CD4-positive, alpha-beta T cell (primary cell): ENCODE measurements at regions not wholly inside any gene's neighbourhood (a gene's known extent, or its start where the extent isn't known, plus 50 kb on each side); places are given as distances from the start of the nearest gene placed in this dataset.

ENCODE experiments used
- ATAC-seq: fragments of 200-7000 bp; cut with Tn5 transposase; one replicate; pipeline ENCODE4 v1.10.0; 2022; ENCODE audit warnings: mild to moderate bottlenecking; ENCODE audit not compliant: poor library complexity
- CTCF ChIA-PET: fragments of 350-600 bp; sonication (Branson Sonifier 250); formaldehyde crosslinking; loops from one replicate; lab custom pipeline; 2021; ENCODE audit warnings: antibody characterized with exemption, inconsistent platforms; lab: Charles Lee
- POLR2A ChIA-PET: fragments of 350-600 bp; sonication (Branson Sonifier 250); formaldehyde crosslinking; loops from one replicate; lab custom pipeline; 2021; ENCODE audit warnings: antibody characterized with exemption, inconsistent platforms; lab: Charles Lee
- DNase-seq, 14 experiments: peaks; one replicate each; pipeline ENCODE4 v3.0.0-alpha.2; 2013 to 2020; ENCODE audit warnings: mixed read lengths in 2 of 14
- H3K27ac ChIP-seq, 2 donors: one replicate each; pipeline versions ENCODE4 v1.5.1 to v1.7.0; 2013; ENCODE audit warnings: low read length in 2 of 2, low read depth in 1 of 2, mild to moderate bottlenecking in 1 of 2
- H3K27me3 ChIP-seq, 2 experiments: 1 replicate in 1 of 2; 2 replicates in 1 of 2; pipeline versions ENCODE4 v1.6.1 to v1.7.0; 2013; ENCODE audit warnings: low read length in 2 of 2, control low read depth in 1 of 2, mild to moderate bottlenecking in 1 of 2, moderate library complexity in 1 of 2; ENCODE audit not compliant: insufficient read depth in 2 of 2, control insufficient read depth in 1 of 2
- H3K36me3 ChIP-seq: one replicate; pipeline ENCODE4 v1.6.1; 2013; ENCODE audit warnings: low read length, control low read depth; ENCODE audit not compliant: insufficient read depth
- H3K4me1 ChIP-seq: one replicate; pipeline ENCODE4 v1.6.1; 2013; ENCODE audit warnings: low read length, control low read depth; ENCODE audit not compliant: insufficient read depth
- H3K4me3 ChIP-seq: one replicate; pipeline ENCODE4 v1.5.1; 2013; ENCODE audit warnings: mild to moderate bottlenecking, low read length, moderate library complexity
- H3K9me3 ChIP-seq, 2 experiments: 1 replicate in 1 of 2; 2 replicates in 1 of 2; pipeline versions ENCODE4 v1.6.1 to v1.7.0; 2013; ENCODE audit warnings: low read length in 2 of 2, mild to moderate bottlenecking in 2 of 2, control low read depth in 1 of 2, moderate library complexity in 1 of 2; ENCODE audit not compliant: control insufficient read depth in 1 of 2, insufficient read depth in 1 of 2
- H3K27ac Mint-ChIP-seq: one replicate; pipeline ENCODE4 v1.8.0; 2020; ENCODE audit warnings: mixed read lengths
- H3K27me3 Mint-ChIP-seq: one replicate; pipeline ENCODE4 v1.8.0; 2021; ENCODE audit warnings: mixed read lengths
- H3K36me3 Mint-ChIP-seq: one replicate; pipeline ENCODE4 v1.8.0; 2021; ENCODE audit warnings: low read depth, mixed read lengths
- H3K4me1 Mint-ChIP-seq: one replicate; pipeline ENCODE4 v1.8.0; 2021; ENCODE audit warnings: low read depth, mixed read lengths
- H3K4me3 Mint-ChIP-seq: one replicate; pipeline ENCODE4 v1.8.0; 2020; ENCODE audit warnings: mild to moderate bottlenecking, mixed read lengths
- H3K9me3 Mint-ChIP-seq: one replicate; pipeline ENCODE4 v1.8.0; 2020; ENCODE audit warnings: mixed read lengths
- CTCF ChIP-seq: fragments of 200-600 bp; IDR thresholded peaks from one replicate; pipeline ENCODE4 v1.8.0; 2022; ENCODE audit warnings: antibody characterized with exemption, mild to moderate bottlenecking
- intact Hi-C, 2 experiments: fragments of 100-400 bp; cut with DNase I in 1 of 2; cut with micrococcal nuclease in 1 of 2; formaldehyde crosslinking; loops; one replicate each; pipeline versions ENCODE4 v1.15.1 to v1.9.0; 2023 to 2025; cut with DNase I, micrococcal nuclease

DNA sequence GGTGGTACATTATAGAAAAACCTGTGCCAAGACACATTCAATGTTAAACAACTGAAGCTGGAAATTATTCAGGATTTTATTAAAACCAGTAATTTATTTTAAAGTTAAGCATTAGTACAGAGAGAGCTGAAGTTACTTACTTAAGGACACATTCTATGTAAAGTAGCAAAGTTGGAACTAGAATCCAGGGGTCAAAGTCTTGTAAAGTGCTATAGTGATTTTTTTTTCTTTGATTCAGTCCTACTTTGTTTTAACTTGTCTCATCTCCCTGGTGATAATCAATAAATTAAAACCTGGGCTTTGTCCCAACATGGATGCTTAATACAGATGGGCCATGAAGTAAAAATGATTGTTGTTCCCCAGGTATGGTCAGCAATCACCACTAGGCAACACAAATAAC, 1271.8 kb upstream of the CHAC2 start:
- no peaks in the 10 kb centered on the region for H3K36me3 Mint-ChIP-seq
- Histone ChIP-seq H3K27ac (no peak overlapping the region), H3K4me1 (no peaks in the 10 kb centered on the region), H3K9me3 (peaks cover 6 to 7% of the 10 kb centered on the region in 2 experiments), H3K4me3 (no peak overlapping the region), H3K27me3 (no peaks in the 10 kb centered on the region), H3K36me3 (no peaks in the 10 kb centered on the region)
- H3K9me3 Mint-ChIP-seq, result peaks cover 12% of the 10 kb centered on the region
- CTCF ChIA-PET, result no interaction called here
- TF ChIP-seq CTCF, result no peak
- intact Hi-C loops, result no loop called here
- POLR2A ChIA-PET, result no interaction called here
- H3K27me3 Mint-ChIP-seq, result no peaks in the 10 kb centered on the region
- no peak overlapping the region for H3K27ac Mint-ChIP-seq
- no peaks in the 10 kb centered on the region for H3K4me1 Mint-ChIP-seq
- ATAC-seq (no peak), DNase-seq (no peak)
- no peak overlapping the region for H3K4me3 Mint-ChIP-seq

GRCh38 chr2:52477166-52477565, 1290.4 kb upstream of the CHAC2 start:
- CTCF ChIA-PET, result no interaction called here
- H3K4me1 Mint-ChIP-seq, result no peaks in the 10 kb centered on the region
- H3K27me3 ChIP-seq, result no peaks in the 10 kb centered on the region
- H3K27ac Mint-ChIP-seq, result no peak overlapping the region
- H3K4me3 ChIP-seq, result no peak overlapping the region
- H3K27me3 Mint-ChIP-seq, result no peaks in the 10 kb centered on the region
- POLR2A ChIA-PET, result no interaction called here
- no peak overlapping the region for H3K4me3 Mint-ChIP-seq
- DNase-seq (no peak), ATAC-seq (no peak)
- H3K4me1 ChIP-seq, result no peaks in the 10 kb centered on the region
- no peak overlapping the region for H3K27ac ChIP-seq
- peaks cover 0 to 3% of the 10 kb centered on the region in 2 experiments for H3K9me3 ChIP-seq
- no peaks in the 10 kb centered on the region for H3K36me3 ChIP-seq
- H3K36me3 Mint-ChIP-seq, result no peaks in the 10 kb centered on the region
- intact Hi-C loops, result no loop called here
- TF ChIP-seq CTCF, result no peak
- peaks cover 4% of the 10 kb centered on the region for H3K9me3 Mint-ChIP-seq

- H3K27me3 ChIP-seq, result no peaks in the 10 kb centered on the region
- ChIA-PET POLR2A (no interaction called here), CTCF (no interaction called here)
- no peak overlapping the region for H3K27ac ChIP-seq
- Mint-ChIP-seq H3K4me3 (no peak overlapping the region), H3K27me3 (no peaks in the 10 kb centered on the region), H3K9me3 (peaks cover 4% of the 10 kb centered on the region), H3K4me1 (no peaks in the 10 kb centered on the region), H3K36me3 (no peaks in the 10 kb centered on the region), H3K27ac (no peak overlapping the region)
- H3K4me1 ChIP-seq, result no peaks in the 10 kb centered on the region
- no peak for TF ChIP-seq CTCF
- ATAC-seq (no peak), DNase-seq (no peak)
- no peaks in the 10 kb centered on the region for H3K36me3 ChIP-seq
- H3K4me3 ChIP-seq, result no peak overlapping the region
- peaks cover 0 to 5% of the 10 kb centered on the region in 2 experiments for H3K9me3 ChIP-seq
- intact Hi-C loops, result no loop called here
Measured at GRCh38 chr2:52475590-52475989, 1292.0 kb upstream of the CHAC2 start.
